ENCODE measurements at regions not wholly inside any gene's neighbourhood (a gene's known extent, or its start where the extent isn't known, plus 50 kb on each side); places are given as distances from the start of the nearest gene placed in this dataset.

GRCh38 chr10:62724465-62724864 lies 80.1 kb upstream of the ADO start:
- no peak for DNase-seq (ENCODE audit: low read depth, low spot score)
- H3K4me3 ChIP-seq (ENCODE audit: low read depth, low read length), result no peak overlapping the region
- TF ChIP-seq, protein P1, sequence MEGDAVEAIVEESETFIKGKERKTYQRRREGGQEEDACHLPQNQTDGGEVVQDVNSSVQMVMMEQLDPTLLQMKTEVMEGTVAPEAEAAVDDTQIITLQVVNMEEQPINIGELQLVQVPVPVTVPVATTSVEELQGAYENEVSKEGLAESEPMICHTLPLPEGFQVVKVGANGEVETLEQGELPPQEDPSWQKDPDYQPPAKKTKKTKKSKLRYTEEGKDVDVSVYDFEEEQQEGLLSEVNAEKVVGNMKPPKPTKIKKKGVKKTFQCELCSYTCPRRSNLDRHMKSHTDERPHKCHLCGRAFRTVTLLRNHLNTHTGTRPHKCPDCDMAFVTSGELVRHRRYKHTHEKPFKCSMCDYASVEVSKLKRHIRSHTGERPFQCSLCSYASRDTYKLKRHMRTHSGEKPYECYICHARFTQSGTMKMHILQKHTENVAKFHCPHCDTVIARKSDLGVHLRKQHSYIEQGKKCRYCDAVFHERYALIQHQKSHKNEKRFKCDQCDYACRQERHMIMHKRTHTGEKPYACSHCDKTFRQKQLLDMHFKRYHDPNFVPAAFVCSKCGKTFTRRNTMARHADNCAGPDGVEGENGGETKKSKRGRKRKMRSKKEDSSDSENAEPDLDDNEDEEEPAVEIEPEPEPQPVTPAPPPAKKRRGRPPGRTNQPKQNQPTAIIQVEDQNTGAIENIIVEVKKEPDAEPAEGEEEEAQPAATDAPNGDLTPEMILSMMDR (IDR thresholded peaks at IDR 0.05; ENCODE audit: low read depth, low read length), result no peak
- in situ Hi-C loops (cut with HindIII; ENCODE audit: low sequenced_read_pairs), result no loop called here

- in situ Hi-C loops (cut with HindIII; ENCODE audit: low sequenced_read_pairs), result no loop called here
- TF ChIP-seq, protein P1 (IDR thresholded peaks at IDR 0.05; ENCODE audit: low read depth, low read length), result no peak
- no peak for DNase-seq (ENCODE audit: low read depth, low spot score)
- H3K4me3 ChIP-seq (ENCODE audit: low read depth, low read length), result no peak overlapping the region
Measured at GRCh38 chr10:62726142-62726541, 78.4 kb upstream of the ADO start.

DNA sequence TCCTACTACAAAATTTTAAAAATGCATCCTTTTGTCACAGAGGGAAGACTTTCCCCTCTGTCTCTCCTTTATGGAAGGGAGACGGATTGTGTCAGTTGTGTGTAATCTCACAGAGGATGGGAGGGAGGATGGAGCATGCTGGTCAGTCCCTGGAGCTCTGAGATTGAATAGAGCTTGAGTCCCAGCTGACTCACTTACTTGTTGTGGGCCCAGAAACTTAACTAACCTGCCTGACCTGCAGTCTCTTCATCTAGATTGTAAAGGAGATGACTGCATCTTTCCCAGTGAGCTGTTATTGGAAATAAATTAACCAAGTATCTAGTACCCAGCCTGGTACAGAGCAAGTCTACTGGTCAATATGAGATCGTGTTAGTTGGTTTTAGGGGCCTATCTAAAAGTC lies 77.9 kb upstream of the ADO start:
- in situ Hi-C loops (cut with HindIII; ENCODE audit: low sequenced_read_pairs), result no loop called here
- H3K4me3 ChIP-seq (ENCODE audit: low read depth, low read length), result no peak overlapping the region
- TF ChIP-seq, protein P1 (IDR thresholded peaks at IDR 0.05; ENCODE audit: low read depth, low read length), result no peak
- no peak for DNase-seq (ENCODE audit: low read depth, low spot score)

DNA sequence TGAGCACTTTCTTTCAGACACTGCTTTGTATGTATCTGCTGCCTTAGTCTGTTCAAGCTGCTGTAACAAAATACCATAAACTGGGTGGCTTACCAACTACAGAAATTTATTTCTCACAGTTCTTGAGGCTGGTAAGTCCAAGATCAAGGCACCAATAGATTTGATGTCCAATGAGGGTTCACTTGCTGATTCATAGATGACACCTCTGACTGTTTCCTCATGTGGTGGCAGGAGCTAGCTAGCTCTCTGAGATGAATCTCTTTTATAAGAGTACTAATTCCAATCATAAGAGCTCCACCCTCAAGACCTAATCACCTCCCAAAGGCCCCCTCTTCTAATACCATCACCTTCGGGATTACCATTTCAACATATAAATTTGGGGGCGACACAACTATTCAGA lies 76.6 kb upstream of the ADO start:
- no peak for DNase-seq (ENCODE audit: low read depth, low spot score)

DNA sequence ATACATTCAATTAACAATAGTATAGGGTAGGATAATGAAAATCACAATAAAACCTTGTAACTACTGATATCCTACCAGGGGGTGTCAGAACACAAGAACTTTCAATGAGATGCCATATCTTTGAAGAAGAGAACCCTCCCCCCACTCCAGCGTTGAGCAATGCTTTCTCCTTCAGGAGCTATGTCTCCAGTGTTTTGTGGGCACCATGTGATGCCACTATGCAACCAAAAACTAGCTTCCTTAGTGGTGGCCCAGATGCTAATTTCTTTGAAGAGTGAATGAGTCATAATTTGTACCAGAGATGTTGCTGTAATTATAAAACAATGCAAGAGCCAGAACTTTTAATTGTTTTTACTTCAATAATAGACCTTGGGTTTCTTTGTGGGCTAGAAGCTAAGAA lies 76.0 kb upstream of the ADO start:
- in situ Hi-C loops (cut with HindIII; ENCODE audit: low sequenced_read_pairs), result no loop called here
- no peak overlapping the region for H3K4me3 ChIP-seq (ENCODE audit: low read depth, low read length)
- DNase-seq (ENCODE audit: low read depth, low spot score), result no peak
- TF ChIP-seq, protein P1 (IDR thresholded peaks at IDR 0.05; ENCODE audit: low read depth, low read length), result no peak

More for the DNA sequence above, 76.6 kb upstream of the ADO start:
- TF ChIP-seq, protein P1 (IDR thresholded peaks at IDR 0.05; ENCODE audit: low read depth, low read length), result no peak
- in situ Hi-C loops (cut with HindIII; ENCODE audit: low sequenced_read_pairs), result no loop called here
- no peak overlapping the region for H3K4me3 ChIP-seq (ENCODE audit: low read depth, low read length)

DNA sequence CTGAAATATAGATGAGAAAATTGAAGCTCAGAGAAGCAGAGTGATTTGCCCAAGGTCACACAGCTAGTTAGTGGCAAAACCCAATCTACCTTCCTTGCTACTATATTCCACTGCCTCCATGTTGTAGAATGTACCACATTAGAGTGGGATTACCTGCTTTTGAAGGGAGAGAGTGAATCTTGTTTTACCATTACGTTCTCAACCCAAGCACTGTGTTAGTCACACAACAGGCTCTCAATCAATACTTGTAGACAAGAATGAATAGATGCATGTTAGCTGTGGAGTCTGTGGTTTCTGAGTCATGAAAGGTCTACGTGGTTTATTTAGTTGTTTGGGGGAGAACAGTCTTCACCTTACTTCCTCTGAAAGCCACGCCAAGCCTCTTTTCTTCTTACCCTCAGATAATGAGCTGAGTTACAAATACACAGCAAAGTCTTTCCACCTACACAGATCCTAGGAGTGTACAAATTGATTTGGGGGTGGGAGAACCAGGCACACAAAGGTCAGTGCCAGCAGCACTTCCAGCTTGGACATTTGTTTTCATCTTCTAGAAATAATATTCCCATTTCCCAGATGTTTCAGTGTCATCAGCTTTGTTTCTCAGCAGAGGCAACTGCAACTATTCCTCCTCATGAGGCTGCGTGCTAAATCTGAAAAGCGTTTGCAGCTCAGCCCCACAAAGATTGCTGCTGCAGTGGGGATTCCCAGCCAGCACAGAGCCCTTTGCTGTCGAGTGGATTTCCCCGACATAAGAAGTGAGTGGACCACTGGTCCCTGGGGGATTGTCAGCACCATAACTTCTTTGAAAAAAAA lies 71.5 kb upstream of the ADO start:
- TF ChIP-seq, protein P1 (IDR thresholded peaks at IDR 0.05; ENCODE audit: low read depth, low read length), result no peak
- H3K4me3 ChIP-seq (ENCODE audit: low read depth, low read length), result no peak overlapping the region
- in situ Hi-C loops (cut with HindIII; ENCODE audit: low sequenced_read_pairs), result no loop called here
- peak; percentile 61 for DNase-seq (ENCODE audit: low read depth, low spot score)

Data from astrocyte of the spinal cord (primary cell).